Thyroid gland (tissue), 4 donors: ENCODE measurements at regions not wholly inside any gene's neighbourhood (a gene's known extent, or its start where the extent isn't known, plus 50 kb on each side); places are given as distances from the start of the nearest gene placed in this dataset.
"Not testable (repeated sequence)": the region's sequence is repeated elsewhere in the genome, so short reads cannot be mapped to it uniquely, and the experiment has no call there.

Source experiments
- DNase-seq, 2 donors: peaks; one replicate each; pipeline ENCODE4 v3.0.0-alpha.2; 2019
- H3K27ac ChIP-seq, 3 donors: fragments of 200-600 bp; sonication (generic); 1 replicate in 2 of 3; 2 replicates in 1 of 3; pipeline ENCODE4 v1.5.1; 2016 to 2019; ENCODE audit warnings: mild to moderate bottlenecking in 1 of 3, moderate library complexity in 1 of 3
- H3K27me3 ChIP-seq: fragments of 200-600 bp; sonication (generic); one replicate; pipeline ENCODE4 v1.5.1; 2019
- H3K36me3 ChIP-seq, 2 donors: fragments of 200-600 bp; sonication (generic); one replicate each; pipeline ENCODE4 v1.5.1; 2016 to 2019
- H3K4me1 ChIP-seq, 2 donors: fragments of 200-600 bp; sonication (generic); one replicate each; pipeline ENCODE4 v1.5.1; 2017 to 2019
- H3K4me3 ChIP-seq, 3 donors: fragments of 200-600 bp; sonication (generic); replicated peaks in 1 of 3; 1 replicate in 2 of 3; 2 replicates in 1 of 3; pipeline ENCODE4 v1.5.1; 2016; ENCODE audit warnings: mild to moderate bottlenecking in 1 of 3
- H3K9me3 ChIP-seq: fragments of 200-600 bp; sonication (generic); one replicate; pipeline ENCODE4 v1.5.1; 2017
- POLR2A ChIP-seq, 2 donors: fragments of 450-650 bp; IDR thresholded peaks; one replicate each; pipeline ENCODE4 v1.6.1; 2017; ENCODE audit warnings: antibody characterized with exemption in 2 of 2, mild to moderate bottlenecking in 2 of 2, moderate library complexity in 1 of 2
- WGBS, 2 donors: methylation state at CpG; one replicate each; pipeline ENCODE4 v1.1.5; 2017; 5-methylcytosine and 5-hydroxymethylcytosine counted together
- intact Hi-C: fragments of 100-400 bp; cut with DNase I; formaldehyde crosslinking; loops from one replicate; pipeline ENCODE4 v1.15.1; 2023
- TF ChIP-seq, protein P1 (sequence below), 6 experiments: fragments of 200-600 bp in 3 of 6; fragments of 450-650 bp in 3 of 6; sonication (generic) in 3 of 6; IDR thresholded peaks; one replicate each; pipeline ENCODE4 v1.5.1; 2016 to 2019; ENCODE audit warnings: antibody characterized with exemption in 6 of 6, mild to moderate bottlenecking in 2 of 6, inconsistent platforms in 1 of 6, moderate library complexity in 1 of 6

DNA sequence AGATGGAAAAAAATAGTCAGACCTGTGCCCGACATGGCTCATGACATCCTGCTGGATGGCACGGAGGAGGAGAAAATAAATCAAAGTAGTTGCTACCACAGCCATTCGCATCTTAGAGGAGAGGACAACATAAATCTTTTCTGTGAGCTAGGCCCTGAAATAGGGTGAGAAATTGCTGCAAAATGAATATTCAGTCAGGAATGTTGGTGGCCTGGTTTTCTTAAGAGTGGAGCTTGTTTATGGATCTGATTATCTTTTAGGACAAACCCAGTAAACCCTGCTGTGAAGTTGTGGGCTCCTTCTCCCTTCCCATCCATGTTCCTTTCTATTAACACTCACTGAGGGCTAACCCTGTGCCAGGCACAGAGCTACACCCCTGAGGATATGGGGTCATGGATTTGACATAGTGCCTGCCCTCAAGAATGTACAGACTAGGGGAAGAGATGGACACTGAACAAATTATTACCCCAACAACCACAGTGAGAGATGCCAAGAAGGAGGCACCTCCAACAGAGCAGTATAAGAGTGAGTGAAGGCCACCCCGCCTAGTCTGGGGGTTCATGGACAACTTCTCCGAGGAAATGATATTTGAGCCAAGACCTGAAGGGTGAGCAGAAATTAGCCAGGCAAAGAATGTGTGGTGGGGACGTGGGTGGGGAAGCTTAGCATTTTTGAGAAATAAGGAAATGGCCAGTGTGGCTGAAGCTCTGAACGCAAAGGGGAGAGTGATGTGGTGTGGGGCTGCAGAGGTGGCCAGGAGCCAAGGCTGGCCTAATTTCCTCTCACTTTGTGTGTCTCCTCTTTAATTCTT is 68.9 kb upstream of the ARL8B start:
- Histone ChIP-seq H3K27ac (no peak overlapping the region), H3K4me1 (no peaks in the 10 kb centered on the region), H3K9me3 (no peaks in the 10 kb centered on the region), H3K4me3 (no peak overlapping the region), H3K36me3 (no peaks in the 10 kb centered on the region), H3K27me3 (no peaks in the 10 kb centered on the region)
- TF ChIP-seq, protein P1, sequence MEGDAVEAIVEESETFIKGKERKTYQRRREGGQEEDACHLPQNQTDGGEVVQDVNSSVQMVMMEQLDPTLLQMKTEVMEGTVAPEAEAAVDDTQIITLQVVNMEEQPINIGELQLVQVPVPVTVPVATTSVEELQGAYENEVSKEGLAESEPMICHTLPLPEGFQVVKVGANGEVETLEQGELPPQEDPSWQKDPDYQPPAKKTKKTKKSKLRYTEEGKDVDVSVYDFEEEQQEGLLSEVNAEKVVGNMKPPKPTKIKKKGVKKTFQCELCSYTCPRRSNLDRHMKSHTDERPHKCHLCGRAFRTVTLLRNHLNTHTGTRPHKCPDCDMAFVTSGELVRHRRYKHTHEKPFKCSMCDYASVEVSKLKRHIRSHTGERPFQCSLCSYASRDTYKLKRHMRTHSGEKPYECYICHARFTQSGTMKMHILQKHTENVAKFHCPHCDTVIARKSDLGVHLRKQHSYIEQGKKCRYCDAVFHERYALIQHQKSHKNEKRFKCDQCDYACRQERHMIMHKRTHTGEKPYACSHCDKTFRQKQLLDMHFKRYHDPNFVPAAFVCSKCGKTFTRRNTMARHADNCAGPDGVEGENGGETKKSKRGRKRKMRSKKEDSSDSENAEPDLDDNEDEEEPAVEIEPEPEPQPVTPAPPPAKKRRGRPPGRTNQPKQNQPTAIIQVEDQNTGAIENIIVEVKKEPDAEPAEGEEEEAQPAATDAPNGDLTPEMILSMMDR (IDR thresholded peaks at IDR 0.05), result no peak
- no peak for TF ChIP-seq POLR2A (IDR thresholded peaks at IDR 0.05)
- no peak for DNase-seq
- intact Hi-C loops, result loop anchor here (10.0 kb wide), 1 partner anchor 708 kb away; no protein-coding TSS in a partner anchor
- 90 to 92% methylated on average over 7 of the region's 7 CpGs for WGBS, 2 donors

DNA sequence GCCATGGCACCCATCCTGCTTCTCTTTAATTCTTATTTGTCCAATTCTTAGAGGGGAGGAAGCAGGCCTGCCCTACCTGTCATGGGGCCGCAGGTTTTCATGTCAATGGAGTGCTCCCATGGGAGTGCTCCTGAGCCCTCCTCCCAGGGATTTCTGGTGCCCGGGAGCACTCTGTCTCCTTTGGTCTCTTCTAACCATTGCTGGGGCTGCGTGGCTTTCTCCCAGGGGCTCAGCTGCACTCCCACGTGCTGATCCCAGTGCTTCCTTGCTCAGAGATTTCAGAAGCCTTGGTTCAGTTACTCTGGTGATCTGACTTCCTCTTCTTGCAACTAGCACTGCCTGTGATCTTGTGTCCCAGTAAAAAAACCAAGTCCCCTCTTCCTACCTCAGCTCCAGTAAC is 68.0 kb upstream of the ARL8B start:
- no peaks in the 10 kb centered on the region for H3K4me1 ChIP-seq
- H3K27ac ChIP-seq, result no peak overlapping the region
- no peak overlapping the region for H3K4me3 ChIP-seq
- DNase-seq, result no peak
- intact Hi-C loops, result loop anchor here (10.0 kb wide), 1 partner anchor 709 kb away; no protein-coding TSS in a partner anchor
- H3K9me3 ChIP-seq, result no peaks in the 10 kb centered on the region
- 83% methylated on average over 4 of the region's 4 CpGs for WGBS, 2 donors
- H3K36me3 ChIP-seq, result no peaks in the 10 kb centered on the region
- TF ChIP-seq, protein P1 (IDR thresholded peaks at IDR 0.05), result no peak
- no peak for TF ChIP-seq POLR2A (IDR thresholded peaks at IDR 0.05)
- no peaks in the 10 kb centered on the region for H3K27me3 ChIP-seq

DNA sequence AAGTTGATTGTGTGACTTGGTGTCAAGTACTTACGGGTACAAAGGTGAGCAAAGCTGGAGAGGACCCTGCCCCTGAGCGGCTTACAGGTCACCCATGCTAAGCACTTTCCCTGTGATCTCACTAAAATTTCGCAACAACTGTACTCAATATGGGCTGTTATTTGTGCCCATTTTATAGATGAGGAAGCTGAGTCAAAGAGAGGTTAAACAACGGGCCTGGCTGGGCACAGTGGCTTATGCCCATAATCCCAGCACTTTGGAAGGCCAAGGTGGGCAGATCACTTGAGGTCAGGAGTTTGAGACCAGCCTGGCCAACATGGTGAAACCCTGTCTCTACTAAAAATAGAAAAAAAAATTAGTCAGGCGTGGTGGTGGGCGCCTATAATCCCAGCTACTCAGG is 67.5 kb upstream of the ARL8B start:
- DNase-seq, H3K36me3 ChIP-seq, H3K4me3 ChIP-seq, H3K9me3 ChIP-seq, H3K27ac ChIP-seq, H3K27me3 ChIP-seq, H3K4me1 ChIP-seq: not testable (repeated sequence)
- 66 to 68% methylated on average over 6 of the region's 6 CpGs for WGBS, 2 donors
- intact Hi-C loops, result loop anchor here (10.0 kb wide), 1 partner anchor 710 kb away; no protein-coding TSS in a partner anchor

DNA sequence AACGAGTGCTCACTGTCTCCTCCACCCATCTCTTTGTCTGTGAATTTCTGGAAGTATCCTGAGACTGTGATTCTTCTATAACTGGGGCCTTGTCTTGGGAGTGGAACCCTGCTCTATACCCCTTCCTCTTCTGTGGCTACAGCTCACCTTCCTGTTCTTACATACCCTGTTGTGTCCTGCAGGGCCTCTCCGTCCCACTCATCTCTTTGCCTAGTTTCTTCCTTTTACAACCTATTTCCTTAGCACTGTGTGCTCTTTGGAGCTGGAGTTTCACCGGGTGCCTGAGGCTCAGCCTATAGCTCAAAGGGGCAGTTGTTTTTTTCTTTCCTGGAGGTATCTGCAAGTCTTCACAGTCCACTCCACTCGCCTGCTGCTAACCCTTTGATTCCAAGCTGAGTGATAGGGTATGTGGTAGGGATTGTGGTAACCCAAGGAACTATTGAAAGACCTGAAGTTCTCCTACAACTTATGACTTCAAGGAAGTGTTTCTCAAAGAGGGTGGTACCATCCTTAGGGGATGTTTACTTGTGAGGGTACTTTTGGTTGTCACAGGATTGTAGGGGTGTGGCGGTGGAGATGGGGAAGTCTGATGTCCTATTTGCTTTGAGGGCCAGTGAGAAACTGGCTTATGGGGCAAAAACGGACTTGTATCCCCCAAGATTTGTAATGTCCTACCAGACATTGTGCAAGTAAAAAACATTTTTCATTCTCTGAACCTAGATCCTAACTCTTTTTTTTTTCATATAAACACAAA is 66.6 kb upstream of the ARL8B start:
- no peak for DNase-seq
- no peak overlapping the region for H3K4me3 ChIP-seq
- H3K27me3 ChIP-seq, result no peaks in the 10 kb centered on the region
- intact Hi-C loops, result loop anchor here (10.0 kb wide), 1 partner anchor 711 kb away; no protein-coding TSS in a partner anchor
- TF ChIP-seq, protein P1 (IDR thresholded peaks at IDR 0.05), result no peak
- no peak for TF ChIP-seq POLR2A (IDR thresholded peaks at IDR 0.05)
- H3K9me3 ChIP-seq, result no peaks in the 10 kb centered on the region
- H3K36me3 ChIP-seq, result no peaks in the 10 kb centered on the region
- no peaks in the 10 kb centered on the region for H3K4me1 ChIP-seq
- 79 to 89% methylated on average over 6 of the region's 6 CpGs for WGBS, 2 donors
- no peak overlapping the region for H3K27ac ChIP-seq

DNA sequence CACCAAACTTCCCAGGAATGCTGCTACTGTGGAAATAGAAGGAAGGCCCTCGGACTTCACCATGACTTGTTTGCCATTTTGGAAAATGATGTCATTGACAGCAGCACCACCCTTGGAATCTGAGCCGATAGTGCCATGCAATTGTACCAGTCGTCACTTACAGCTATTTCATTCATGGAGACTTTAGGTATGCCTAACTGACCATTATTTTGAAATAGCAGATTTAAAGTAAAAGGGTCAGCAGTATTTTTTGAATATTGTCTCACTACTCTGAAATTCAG is 66.0 kb upstream of the ARL8B start:
- Histone ChIP-seq H3K4me1 (no peaks in the 10 kb centered on the region), H3K9me3 (no peaks in the 10 kb centered on the region), H3K27ac (no peak overlapping the region), H3K27me3 (no peaks in the 10 kb centered on the region), H3K4me3 (no peak overlapping the region), H3K36me3 (no peaks in the 10 kb centered on the region)
- WGBS, 2 donors, result 85 to 95% methylated on average over 3 of the region's 3 CpGs
- TF ChIP-seq, protein P1 (IDR thresholded peaks at IDR 0.05), result no peak
- TF ChIP-seq POLR2A (IDR thresholded peaks at IDR 0.05), result no peak
- intact Hi-C loops, result loop anchor here (10.0 kb wide), 1 partner anchor 711 kb away; no protein-coding TSS in a partner anchor
- DNase-seq, result no peak
